Stimulated activated CD8-positive, alpha-beta memory T cell treated with anti-CD3 and anti-CD28 coated beads, Interleukin-7, amount 100 ng/mL, for 48 hours (primary cell): ENCODE measurements at regions not wholly inside any gene's neighbourhood (a gene's known extent, or its start where the extent isn't known, plus 50 kb on each side); places are given as distances from the start of the nearest gene placed in this dataset.

Experiments
- DNase-seq, 2 donors: peaks; one replicate each; pipeline ENCODE4 v3.0.0-alpha.2; 2020; ENCODE audit warnings: low read depth in 1 of 2; ENCODE audit errors: extremely low read depth in 1 of 2

GRCh38 chr1:218852527-218852926 is 321.2 kb upstream of the LYPLAL1 start:
- no peak for DNase-seq

GRCh38 chr1:218863987-218864386 is 309.7 kb upstream of the LYPLAL1 start:
- DNase-seq = no peak

- no peak for DNase-seq
These were observed 308.1 kb upstream of the LYPLAL1 start for GRCh38 chr1:218865591-218865990.

GRCh38 chr1:218866507-218866906 is 307.2 kb upstream of the LYPLAL1 start:
- no peak for DNase-seq

DNA sequence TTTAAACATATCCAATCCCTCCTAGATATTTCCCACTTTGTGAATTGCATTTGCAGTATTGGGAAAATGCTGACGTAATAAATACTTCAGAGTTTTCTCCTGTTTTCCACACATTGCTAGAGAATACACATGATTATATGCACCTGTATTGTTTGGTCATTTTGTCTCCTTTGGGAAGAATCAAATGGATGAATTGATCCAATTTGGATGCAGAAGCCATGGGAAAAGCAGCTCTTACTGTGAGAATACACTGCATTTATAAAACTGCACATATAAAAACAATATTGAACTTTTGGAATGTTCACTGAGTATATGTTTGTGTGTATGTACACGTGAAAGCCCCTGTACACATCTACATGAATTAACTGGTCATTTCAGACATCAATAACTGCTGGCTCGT is 306.6 kb upstream of the LYPLAL1 start:
- no peak for DNase-seq

- DNase-seq = no peak
These were observed 305.6 kb upstream of the LYPLAL1 start for GRCh38 chr1:218867941-218868626.

GRCh38 chr1:218869276-218869675 is 304.4 kb upstream of the LYPLAL1 start:
- DNase-seq = no peak

DNA sequence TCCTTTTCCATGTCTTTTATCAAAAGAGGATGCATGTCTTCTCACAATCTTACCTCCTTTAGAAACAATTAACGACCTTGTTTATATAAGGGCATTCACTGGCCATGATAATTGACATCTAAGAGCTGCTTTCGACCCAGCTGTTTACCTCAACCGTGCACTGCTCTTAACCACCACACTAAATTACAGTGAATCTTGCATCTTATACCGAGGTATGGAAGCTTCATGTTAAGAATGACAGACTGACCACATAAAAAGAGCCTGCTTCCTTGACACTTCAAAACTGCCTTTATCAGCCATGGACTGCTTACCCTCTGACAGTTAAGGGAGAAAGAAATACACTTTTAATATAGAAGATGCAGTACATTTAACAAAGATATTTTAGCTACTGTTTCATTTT is 301.7 kb upstream of the LYPLAL1 start:
- DNase-seq = no peak

DNA sequence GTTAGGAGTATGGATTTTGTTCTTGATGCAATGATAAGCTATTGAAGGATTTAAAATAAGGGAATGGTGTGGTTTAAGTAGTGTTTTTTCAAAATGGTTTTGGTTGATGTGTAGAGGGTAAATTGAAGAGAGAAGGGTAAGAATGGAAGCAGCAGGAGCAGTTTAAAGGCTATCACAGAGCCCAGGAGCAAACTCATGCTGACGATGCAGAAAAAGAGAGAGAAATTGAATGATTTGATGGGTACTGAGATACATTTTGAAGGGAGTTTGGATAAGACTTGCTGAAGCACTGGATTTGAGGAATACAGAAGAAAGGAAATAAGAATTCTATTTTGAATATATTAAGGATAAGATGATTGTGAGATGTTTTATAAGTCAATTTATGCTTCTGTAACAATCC is 300.8 kb upstream of the LYPLAL1 start:
- no peak for DNase-seq

GRCh38 chr1:218874313-218874712 is 299.4 kb upstream of the LYPLAL1 start:
- DNase-seq = no peak

GRCh38 chr1:218874801-218875400 is 298.8 kb upstream of the LYPLAL1 start:
- no peak for DNase-seq

GRCh38 chr1:218878369-218878768 is 295.3 kb upstream of the LYPLAL1 start:
- no peak for DNase-seq

GRCh38 chr1:218880484-218881060 is 293.1 kb upstream of the LYPLAL1 start:
- DNase-seq = no peak

- no peak for DNase-seq
These were observed 291.2 kb upstream of the LYPLAL1 start for GRCh38 chr1:218882454-218882853.

- no peak for DNase-seq
These were observed 287.4 kb upstream of the LYPLAL1 start for GRCh38 chr1:218886101-218886871.

DNA sequence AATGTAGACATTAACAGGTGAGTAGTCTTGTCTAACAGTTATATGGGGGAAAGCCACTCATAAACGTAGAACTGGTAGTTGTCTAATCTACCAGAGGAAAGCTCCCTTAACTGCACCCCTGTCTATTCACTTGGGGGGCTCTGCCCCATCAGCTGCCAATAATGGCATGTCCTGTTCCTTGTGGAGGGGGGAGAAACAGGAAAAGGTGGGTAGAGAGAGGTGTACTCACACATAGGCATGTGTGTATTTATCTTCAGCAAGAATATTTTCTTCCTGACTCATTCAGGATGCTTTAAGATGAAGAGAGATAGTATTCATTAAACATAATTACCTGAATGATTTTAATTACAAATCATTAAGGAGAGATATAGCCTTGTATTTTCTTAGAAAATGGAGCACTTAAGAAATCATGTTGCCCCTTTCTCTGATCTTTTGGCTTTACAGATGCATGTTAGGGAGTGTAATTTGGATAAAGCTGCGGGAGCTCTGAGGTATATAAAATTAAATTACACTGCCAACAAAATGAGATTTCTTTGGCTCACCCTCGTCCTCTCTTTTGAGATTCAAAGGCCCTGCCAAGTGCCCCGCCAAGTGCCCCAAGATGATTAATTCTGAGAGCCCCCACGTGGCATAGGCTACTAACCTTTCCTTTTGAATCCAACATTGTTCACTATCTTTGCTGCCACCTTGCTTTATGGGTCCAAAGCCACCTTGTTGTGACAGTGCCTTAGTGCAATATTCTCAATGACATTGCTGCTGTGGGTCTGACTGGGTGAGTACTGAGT is 286.3 kb upstream of the LYPLAL1 start:
- no peak for DNase-seq

GRCh38 chr1:218890451-218890850 is 283.2 kb upstream of the LYPLAL1 start:
- no peak for DNase-seq

DNA sequence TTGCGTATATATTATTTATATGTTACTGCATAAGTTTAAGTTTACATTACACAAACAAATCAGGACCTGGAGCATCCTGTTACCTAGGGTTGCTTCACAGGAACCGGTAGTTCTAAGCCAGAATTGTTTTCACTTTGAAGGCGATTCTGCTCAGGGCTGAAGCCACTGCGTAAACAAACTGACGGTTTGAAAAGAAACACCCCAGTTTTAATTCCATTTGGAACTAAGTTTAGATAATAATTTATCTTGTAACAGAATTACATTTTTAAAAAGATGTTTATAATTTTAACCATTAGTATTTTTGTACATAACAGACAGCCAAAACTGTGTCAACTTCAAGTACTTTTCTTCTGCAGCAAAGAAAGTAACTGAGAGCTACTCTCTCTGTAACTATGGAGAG is 282.1 kb upstream of the LYPLAL1 start:
- DNase-seq = no peak

DNA sequence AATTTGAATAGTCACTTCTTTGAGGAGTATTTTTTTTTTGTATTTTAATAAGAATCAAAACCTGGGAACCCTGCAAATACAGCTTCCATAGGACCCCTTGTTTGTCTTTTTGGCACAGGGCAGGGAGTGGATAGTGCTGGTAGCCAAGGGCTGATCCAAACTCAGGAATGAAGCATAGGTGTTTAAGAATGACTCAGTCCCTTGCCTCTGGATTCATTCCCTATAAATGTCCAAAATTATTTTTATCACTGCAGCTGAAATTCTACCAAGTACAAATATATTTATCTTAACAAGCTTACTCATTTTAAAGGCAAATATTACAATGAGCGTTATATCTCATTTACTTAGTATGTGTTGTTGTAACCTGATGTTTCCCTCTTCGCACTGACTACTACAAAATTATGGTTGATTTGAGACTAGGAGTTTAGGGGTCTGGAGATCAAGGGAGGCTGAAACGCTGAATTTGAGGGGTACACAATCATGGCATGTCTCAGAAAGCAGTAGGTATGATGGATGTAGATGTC is 278.6 kb upstream of the LYPLAL1 start:
- no peak for DNase-seq

GRCh38 chr1:218896202-218896601 is 277.5 kb upstream of the LYPLAL1 start:
- no peak for DNase-seq

DNA sequence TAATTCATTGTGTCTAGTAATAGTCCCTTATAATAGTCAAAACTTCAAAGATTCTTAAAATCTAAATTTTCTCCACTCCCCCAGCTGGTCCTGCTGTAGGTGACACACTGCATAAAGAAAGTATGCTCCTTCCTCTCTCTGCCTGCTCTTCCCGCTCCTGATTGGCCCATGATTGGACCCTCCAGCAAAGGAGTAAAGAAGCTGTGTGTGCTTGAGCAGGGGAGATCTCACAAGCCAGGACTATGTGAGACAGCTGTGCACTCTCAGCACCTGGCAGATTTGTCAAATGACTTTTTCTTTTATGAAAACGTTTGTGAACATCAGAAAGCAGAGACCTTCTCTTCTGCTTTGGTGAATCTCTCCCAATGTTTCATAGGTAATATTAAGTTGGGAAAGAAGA is 274.8 kb upstream of the LYPLAL1 start:
- DNase-seq = no peak
